NCI-H1105 (cell line): ENCODE measurements at regions not wholly inside any gene's neighbourhood (a gene's known extent, or its start where the extent isn't known, plus 50 kb on each side); places are given as distances from the start of the nearest gene placed in this dataset.

Experiments
- DNase-seq: peaks from one replicate; lab custom pipeline; 2025; lab: John Stamatoyannopoulos, UW

GRCh38 chr11:32317643-32318042 is 117.7 kb downstream of the WT1 start:
- no peak for DNase-seq

GRCh38 chr11:32318071-32319055 is 117.0 kb downstream of the WT1 start:
- no peak for DNase-seq

- no peak for DNase-seq
Measured at GRCh38 chr11:32323814-32324130, 111.6 kb downstream of the WT1 start.

GRCh38 chr11:32325187-32325586 is 110.2 kb downstream of the WT1 start:
- DNase-seq: no peak

- no peak for DNase-seq
Measured at GRCh38 chr11:32325725-32326124, 109.6 kb downstream of the WT1 start.

- no peak for DNase-seq
Measured at GRCh38 chr11:32326522-32326921, 108.8 kb downstream of the WT1 start.

- DNase-seq: no peak
Measured at GRCh38 chr11:32328392-32328791, 106.9 kb downstream of the WT1 start.

GRCh38 chr11:32331098-32331497 is 104.2 kb downstream of the WT1 start:
- DNase-seq: no peak

GRCh38 chr11:32331792-32332191 is 103.5 kb downstream of the WT1 start:
- no peak for DNase-seq

- DNase-seq: no peak
Measured at GRCh38 chr11:32332990-32333319, 102.4 kb downstream of the WT1 start.

GRCh38 chr11:32333320-32333991 is 101.9 kb downstream of the WT1 start:
- no peak for DNase-seq

- no peak for DNase-seq
Measured at GRCh38 chr11:32334822-32335221, 100.5 kb downstream of the WT1 start.
